ENCODE measurements at regions not wholly inside any gene's neighbourhood (a gene's known extent, or its start where the extent isn't known, plus 50 kb on each side); places are given as distances from the start of the nearest gene placed in this dataset.

DNA sequence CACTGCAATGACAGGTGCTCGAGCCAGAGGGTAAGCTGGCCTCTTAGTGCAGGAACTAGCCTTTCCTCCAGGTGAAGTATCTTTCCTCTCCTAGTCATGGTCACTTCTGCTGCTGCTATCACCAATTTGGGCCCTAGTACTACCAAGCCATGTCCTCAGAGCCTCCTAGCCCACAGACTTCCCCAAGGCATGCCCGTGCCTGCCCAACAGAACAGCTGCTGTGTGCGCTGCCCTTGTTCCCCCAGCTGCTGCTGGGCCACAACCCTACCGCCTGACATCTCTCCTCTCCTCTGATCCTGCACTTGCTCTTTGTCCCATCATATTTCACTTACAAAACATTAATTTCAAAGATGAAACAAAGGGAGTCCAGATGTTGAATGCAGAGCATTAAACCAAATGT lies 168.5 kb upstream of the FREM2 start:
- H3K27me3 ChIP-seq (ENCODE audit: control insufficient read depth, extremely low read depth, insufficient read depth, low read length) = peaks cover 4% of the 10 kb centered on the region
- H4K20me1 ChIP-seq (ENCODE audit: control insufficient read depth, extremely low read depth, insufficient read depth, low read length) = no peaks in the 10 kb centered on the region
- H2AFZ ChIP-seq (ENCODE audit: control insufficient read depth, low read length) = no peak overlapping the region
- H3K36me3 ChIP-seq (ENCODE audit: control insufficient read depth in 2 of 2, extremely low read depth in 1 of 2, insufficient read depth in 2 of 2, low read length in 2 of 2) = no peaks in the 10 kb centered on the region
- TF ChIP-seq, protein P1, sequence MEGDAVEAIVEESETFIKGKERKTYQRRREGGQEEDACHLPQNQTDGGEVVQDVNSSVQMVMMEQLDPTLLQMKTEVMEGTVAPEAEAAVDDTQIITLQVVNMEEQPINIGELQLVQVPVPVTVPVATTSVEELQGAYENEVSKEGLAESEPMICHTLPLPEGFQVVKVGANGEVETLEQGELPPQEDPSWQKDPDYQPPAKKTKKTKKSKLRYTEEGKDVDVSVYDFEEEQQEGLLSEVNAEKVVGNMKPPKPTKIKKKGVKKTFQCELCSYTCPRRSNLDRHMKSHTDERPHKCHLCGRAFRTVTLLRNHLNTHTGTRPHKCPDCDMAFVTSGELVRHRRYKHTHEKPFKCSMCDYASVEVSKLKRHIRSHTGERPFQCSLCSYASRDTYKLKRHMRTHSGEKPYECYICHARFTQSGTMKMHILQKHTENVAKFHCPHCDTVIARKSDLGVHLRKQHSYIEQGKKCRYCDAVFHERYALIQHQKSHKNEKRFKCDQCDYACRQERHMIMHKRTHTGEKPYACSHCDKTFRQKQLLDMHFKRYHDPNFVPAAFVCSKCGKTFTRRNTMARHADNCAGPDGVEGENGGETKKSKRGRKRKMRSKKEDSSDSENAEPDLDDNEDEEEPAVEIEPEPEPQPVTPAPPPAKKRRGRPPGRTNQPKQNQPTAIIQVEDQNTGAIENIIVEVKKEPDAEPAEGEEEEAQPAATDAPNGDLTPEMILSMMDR (optimal IDR thresholded peaks at IDR 0.05 in 1 of 3, IDR thresholded peaks at IDR 0.05 in 1 of 3, conservative IDR thresholded peaks at IDR 0.05 in 1 of 3; ENCODE audit: extremely low read depth in 1 of 3, insufficient read depth in 2 of 3, low read length in 3 of 3) = no peak
- TF ChIP-seq EZH2 (IDR thresholded peaks at IDR 0.05; ENCODE audit: low read length) = no peak
- dilution Hi-C loops (cut with MboI; ENCODE audit: extremely low pct_ligation_motif_present, low sequenced_read_pairs) = no loop called here
- H3K79me2 ChIP-seq (ENCODE audit: control insufficient read depth, insufficient read depth, low read length) = no peaks in the 10 kb centered on the region
- no peak overlapping the region for H3K27ac ChIP-seq (ENCODE audit: control insufficient read depth, insufficient read depth, low read length)
- H3K9ac ChIP-seq (ENCODE audit: control insufficient read depth, extremely low read depth, insufficient read depth, low read length) = no peak overlapping the region
- DNase-seq (ENCODE audit: low read depth, low spot score) (no peak), FAIRE-seq (no peak)
- no peaks in the 10 kb centered on the region for H3K9me1 ChIP-seq (ENCODE audit: control insufficient read depth, extremely low read depth, insufficient read depth, low read length)
- H3K4me1 ChIP-seq (ENCODE audit: control insufficient read depth, extremely low read depth, insufficient read depth, low read length) = no peaks in the 10 kb centered on the region
- no peak overlapping the region for H3K4me2 ChIP-seq (ENCODE audit: control insufficient read depth, extremely low read depth, insufficient read depth, low read depth, low read length)
- H3K9me3 ChIP-seq (ENCODE audit: control insufficient read depth, low read depth, low read length) = no peaks in the 10 kb centered on the region
- no peak overlapping the region for H3K4me3 ChIP-seq (ENCODE audit: control insufficient read depth in 2 of 3, extremely low read depth in 1 of 3, insufficient read depth in 2 of 3, low read depth in 1 of 3, low read length in 3 of 3)

GRCh38 chr13:38519229-38519911 lies 167.5 kb upstream of the FREM2 start:
- dilution Hi-C loops (cut with MboI; ENCODE audit: extremely low pct_ligation_motif_present, low sequenced_read_pairs) = no loop called here
- H3K9me1 ChIP-seq (ENCODE audit: control insufficient read depth, extremely low read depth, insufficient read depth, low read length) = no peaks in the 10 kb centered on the region
- FAIRE-seq = no peak

More at GRCh38 chr13:38519229-38519911, 167.5 kb upstream of the FREM2 start:
- TF ChIP-seq EZH2 (IDR thresholded peaks at IDR 0.05; ENCODE audit: low read length) = no peak
- TF ChIP-seq, protein P1 (optimal IDR thresholded peaks at IDR 0.05 in 1 of 3, IDR thresholded peaks at IDR 0.05 in 1 of 3, conservative IDR thresholded peaks at IDR 0.05 in 1 of 3; ENCODE audit: extremely low read depth in 1 of 3, insufficient read depth in 2 of 3, low read length in 3 of 3) = no peak
- H4K20me1 ChIP-seq (ENCODE audit: control insufficient read depth, extremely low read depth, insufficient read depth, low read length) = no peaks in the 10 kb centered on the region
- no peak overlapping the region for H2AFZ ChIP-seq (ENCODE audit: control insufficient read depth, low read length)
- no peak overlapping the region for H3K27ac ChIP-seq (ENCODE audit: control insufficient read depth, insufficient read depth, low read length)
- H3K4me1 ChIP-seq (ENCODE audit: control insufficient read depth, extremely low read depth, insufficient read depth, low read length) = no peaks in the 10 kb centered on the region
- H3K9ac ChIP-seq (ENCODE audit: control insufficient read depth, extremely low read depth, insufficient read depth, low read length) = no peak overlapping the region
- DNase-seq (ENCODE audit: low read depth, low spot score) = no peak
- H3K27me3 ChIP-seq (ENCODE audit: control insufficient read depth, extremely low read depth, insufficient read depth, low read length) = peaks cover 4% of the 10 kb centered on the region
- H3K36me3 ChIP-seq (ENCODE audit: control insufficient read depth in 2 of 2, extremely low read depth in 1 of 2, insufficient read depth in 2 of 2, low read length in 2 of 2) = no peaks in the 10 kb centered on the region
- no peaks in the 10 kb centered on the region for H3K9me3 ChIP-seq (ENCODE audit: control insufficient read depth, low read depth, low read length)
- H3K79me2 ChIP-seq (ENCODE audit: control insufficient read depth, insufficient read depth, low read length) = no peaks in the 10 kb centered on the region
- no peak overlapping the region for H3K4me2 ChIP-seq (ENCODE audit: control insufficient read depth, extremely low read depth, insufficient read depth, low read depth, low read length)
- H3K4me3 ChIP-seq (ENCODE audit: control insufficient read depth in 2 of 3, extremely low read depth in 1 of 3, insufficient read depth in 2 of 3, low read depth in 1 of 3, low read length in 3 of 3) = no peak overlapping the region
